Activated effector memory CD4-positive, alpha-beta T cell treated with Interleukin-2 at 50 U/mL for 16 hours (primary cell): ENCODE measurements at regions not wholly inside any gene's neighbourhood (a gene's known extent, or its start where the extent isn't known, plus 50 kb on each side); places are given as distances from the start of the nearest gene placed in this dataset.
"Not testable (repeated sequence)": the region's sequence is repeated elsewhere in the genome, so short reads cannot be mapped to it uniquely, and the experiment has no call there.

Experiments used
- DNase-seq: peaks from one replicate; pipeline ENCODE4 v3.0.0-alpha.2; 2020

DNA sequence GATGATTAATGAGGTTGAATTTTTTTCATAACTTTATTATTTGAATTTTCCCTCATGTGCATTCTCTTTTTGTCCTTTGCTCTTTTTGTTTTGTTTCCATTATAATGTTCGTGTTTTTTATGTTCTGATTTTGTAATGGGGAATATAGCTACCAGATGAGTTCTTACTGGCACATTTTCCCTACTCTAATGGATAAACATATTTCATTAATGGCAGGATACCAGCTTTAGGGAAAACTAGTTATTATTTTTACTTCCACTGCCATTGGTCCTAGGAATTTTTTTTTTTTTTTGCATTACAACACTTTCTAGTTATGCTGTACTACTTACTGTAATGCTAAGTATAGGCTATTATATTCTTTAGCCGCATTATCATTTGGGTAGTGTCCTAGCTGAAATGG lies 286.3 kb downstream of the SPRY1 start:
- DNase-seq: no peak

DNA sequence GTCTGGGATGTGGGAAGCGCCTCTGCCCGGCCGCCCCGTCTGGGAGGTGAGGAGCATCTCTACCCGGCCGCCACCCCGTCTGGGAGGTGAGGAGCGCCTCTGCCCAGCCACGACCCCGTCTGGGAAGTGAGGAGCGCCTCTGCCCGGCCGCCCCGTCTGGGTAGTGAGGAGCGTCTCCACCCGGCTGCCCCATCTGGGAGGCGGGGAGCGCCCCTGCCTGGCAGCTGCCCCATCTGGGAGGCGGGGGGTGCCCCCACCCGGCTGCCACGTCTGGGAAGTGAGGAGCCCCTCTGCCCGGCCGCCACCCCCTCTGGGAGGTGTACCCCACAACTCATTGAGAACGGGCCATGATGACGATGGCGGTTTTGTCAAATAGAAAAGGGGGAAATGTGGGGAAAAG lies 288.3 kb downstream of the SPRY1 start:
- not testable (repeated sequence) for DNase-seq

DNA sequence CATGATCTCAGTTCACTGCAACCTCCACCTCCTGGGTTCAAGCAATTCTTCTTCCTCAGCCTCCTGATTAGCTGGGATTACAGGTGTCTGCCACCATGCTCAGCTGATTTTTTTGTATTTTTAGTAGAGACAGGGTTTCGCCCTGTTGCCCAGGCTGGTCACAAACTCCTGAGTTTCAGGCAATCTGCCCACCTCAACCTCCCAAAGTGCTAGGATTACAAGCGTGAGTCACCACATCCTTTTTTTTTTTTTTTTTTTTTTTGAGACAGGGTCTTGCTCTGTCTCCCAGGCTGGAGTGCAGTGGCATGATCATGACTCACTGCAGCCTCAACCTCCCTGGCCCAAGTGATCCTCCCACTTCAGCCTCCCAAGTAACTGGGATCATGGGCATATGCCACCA lies 298.9 kb downstream of the SPRY1 start:
- not testable (repeated sequence) for DNase-seq

DNA sequence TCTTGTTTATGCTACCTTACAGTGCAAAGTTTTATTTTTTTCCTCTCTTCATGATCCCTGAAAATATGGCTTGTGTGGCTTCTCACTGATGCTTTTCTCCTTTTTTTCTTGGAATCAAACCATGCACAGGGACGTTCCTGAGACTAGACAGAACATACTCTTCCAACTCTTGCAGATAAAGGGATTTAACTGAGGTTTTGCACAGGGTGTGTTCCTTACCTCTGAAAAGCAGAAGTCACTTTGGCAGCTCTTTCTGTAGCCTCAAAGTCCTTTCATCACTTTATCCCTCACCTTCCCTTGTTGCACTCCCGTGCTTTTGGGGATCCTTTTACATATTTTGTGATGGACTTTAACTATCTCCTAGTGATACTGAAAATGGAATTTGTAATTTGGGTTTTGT lies 300.1 kb downstream of the SPRY1 start:
- no peak for DNase-seq

DNA sequence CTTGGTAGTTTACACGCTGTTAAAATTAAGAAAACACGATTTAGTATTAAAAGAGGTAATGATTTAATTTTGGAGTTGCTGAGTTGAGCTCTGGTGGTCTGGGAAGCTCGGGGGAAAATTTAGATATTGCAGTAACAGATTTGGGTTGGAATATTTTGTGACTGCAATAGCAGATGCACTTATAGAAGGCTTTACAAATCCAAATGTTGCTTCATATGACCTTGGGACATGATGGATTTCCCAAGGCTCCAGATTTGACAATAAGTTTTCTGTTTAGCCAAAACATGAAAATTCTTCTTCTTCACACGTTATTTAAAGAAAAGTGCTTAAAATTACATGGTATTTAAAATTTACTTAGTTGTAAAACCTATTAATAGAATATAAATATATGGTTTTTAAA lies 302.0 kb downstream of the SPRY1 start:
- no peak for DNase-seq

DNA sequence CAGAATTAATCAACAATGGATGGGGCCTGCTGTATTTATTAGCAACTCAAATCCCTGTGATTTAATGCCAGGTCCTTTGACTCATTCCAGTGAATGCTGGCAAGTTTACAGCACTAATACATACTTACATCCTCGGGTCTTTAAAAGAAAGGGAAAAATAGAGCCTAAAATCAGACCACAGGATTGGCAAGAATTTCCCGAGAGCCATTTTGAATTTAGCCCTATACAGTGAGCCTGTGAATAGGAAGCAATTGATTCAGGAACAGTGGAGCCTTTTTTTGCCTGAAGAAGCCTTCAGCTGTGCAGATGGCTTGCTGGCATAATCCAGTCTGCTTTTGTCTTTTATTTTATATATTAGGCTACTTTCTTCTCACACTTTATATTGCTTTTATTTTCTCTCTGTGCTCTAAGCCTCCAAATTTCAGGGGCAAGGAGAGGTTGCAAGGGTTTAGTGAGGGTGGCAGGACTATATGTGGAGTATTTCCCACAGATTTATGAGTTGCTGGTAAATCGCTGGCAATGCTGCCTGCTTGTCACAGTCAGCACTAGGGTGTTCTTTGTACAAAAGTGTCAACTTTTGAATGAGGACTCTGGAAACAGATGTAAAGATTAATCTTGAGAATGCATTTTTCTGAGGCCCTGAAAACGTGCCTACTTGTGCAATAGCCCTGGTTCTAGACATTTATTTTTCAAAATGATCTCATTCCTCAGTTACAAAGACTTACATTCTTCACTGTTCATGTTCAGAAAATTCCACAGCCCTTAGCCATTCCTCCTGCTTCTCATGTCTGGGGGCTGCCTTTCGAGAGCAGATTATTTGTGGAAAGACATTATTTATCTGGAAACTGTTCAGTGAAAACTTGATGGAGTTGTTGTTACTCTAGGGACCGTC lies 303.5 kb downstream of the SPRY1 start:
- no peak for DNase-seq

DNA sequence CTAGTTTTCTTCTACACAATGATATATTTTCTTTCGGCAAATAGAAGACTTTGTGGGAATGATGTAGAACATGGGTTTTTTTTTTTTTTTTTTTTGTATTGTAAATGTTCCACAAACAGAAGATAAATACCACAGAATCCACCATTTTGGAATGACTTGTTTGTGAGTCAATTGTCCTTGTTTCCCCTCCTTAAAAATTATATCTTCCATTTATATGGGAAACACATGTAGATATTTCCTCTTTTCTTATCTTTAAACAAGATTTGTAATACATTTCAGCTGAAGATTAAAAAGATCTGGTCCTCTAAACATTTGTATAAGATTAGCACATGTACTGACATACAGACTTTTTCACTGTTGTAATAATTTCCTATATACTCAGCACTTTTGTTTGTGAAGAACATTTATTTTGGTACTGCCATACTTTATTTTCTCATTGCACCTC lies 304.6 kb downstream of the SPRY1 start:
- no peak for DNase-seq

DNA sequence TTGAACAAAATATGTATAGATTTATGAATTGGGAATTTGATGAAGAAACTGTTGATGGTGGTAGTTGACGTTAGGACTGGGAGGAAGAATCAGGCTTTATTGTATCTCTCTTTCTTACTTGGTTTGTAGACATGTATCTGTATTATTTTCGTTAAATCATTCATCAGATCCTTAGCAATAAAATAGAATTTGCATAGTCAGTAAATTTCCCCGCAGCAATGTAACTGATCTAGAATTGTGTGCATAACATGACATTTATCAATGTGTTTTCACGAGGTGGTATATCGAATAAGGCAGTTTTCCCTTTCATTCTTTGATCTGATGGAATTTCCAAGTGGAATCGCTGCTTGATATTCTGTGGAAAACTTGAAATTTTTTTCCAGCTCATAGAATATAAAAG lies 308.8 kb downstream of the SPRY1 start:
- DNase-seq: no peak

DNA sequence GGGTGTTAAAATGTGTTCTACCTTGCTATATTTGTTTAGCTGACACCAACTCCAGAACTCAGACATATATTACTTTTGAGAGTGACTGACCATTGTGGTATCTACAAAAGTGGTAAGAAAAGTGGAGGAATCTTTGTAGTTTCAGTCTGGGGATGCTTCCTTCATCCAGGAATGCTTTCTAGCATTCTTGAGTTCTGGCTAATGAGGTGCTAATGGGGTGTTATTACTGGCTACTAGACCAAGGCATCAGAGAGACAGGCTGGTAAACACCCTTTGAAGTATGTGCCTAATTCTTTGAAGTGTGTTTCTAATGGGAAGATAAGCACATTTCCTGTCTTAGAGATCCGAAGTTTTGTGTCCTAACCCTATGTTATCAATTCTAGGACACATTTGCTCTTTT lies 310.4 kb downstream of the SPRY1 start:
- DNase-seq: no peak

DNA sequence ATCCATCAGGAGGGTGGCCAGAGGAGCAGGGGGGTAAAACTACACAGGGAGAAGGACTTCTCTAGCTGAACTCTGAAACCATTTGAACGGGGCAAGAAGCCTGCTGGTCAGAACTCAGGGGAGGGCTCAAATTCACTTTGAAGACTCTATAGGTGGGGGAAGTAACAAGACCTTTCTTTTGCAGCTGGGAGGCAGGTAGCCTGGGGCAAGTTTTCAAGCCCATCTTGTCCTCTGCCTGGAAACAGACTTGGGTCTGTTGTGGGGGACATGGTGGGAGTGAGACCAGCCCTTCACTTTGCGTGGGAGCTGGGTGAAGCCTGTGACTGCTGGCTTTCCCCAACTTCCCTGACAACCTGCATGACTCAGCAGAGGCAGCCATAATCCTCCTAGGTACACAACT lies 312.3 kb downstream of the SPRY1 start:
- no peak for DNase-seq

DNA sequence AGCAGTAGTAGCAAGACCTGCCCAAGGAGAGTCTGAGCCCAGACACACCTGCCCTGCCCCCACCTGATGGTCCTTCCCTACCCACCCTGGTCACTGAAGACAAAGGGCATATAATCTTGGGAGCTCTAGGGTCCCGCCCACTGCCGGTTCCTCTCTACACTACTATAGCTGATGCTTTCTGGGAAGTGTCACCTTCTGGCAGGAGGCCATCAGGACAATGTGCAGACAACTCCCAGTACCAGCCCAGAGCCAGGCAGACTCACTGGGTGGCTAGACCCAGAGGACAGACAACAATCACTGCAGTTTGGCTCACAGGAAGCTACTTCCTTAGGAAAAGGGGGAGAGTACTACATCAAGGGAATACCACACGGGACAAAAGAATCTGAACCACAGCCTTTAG lies 312.7 kb downstream of the SPRY1 start:
- DNase-seq: no peak

DNA sequence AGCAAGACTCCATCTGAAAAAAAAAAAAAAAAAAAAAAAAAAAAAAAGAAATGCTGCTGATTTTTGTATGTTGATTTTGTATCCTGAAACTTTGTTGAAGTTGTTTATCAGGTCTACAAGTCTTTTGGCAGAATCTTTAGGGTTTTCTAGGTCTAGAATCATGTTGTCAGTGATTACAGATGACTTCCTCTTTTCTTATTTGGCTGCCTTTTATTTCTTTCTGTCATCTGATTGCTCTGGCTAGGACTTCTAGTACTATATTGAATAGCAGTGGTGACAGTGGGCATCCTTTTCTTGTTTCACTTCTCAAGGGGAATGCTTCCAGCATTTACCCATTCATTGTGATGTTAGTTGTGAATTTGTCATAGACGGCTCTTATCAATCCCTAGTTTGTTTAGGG lies 334.4 kb downstream of the SPRY1 start:
- DNase-seq: no peak

DNA sequence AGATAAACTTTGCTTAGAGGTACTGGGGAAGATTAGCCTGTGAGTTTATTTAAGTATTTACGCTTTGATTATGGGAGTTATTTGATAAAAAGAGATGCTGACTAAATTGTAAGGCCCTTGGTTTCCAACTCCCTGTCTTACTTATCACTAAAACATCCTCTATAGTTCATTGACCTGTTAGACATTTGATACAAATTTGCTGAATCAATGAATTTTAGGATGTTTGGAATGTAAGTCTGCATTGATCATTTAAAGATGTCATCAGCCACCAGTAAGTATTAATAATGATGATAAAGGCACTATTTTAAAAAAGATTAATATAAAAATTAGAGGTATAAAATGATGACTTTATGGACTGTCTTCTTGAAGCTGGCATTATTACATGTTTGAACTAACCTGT lies 340.6 kb downstream of the SPRY1 start:
- no peak for DNase-seq

DNA sequence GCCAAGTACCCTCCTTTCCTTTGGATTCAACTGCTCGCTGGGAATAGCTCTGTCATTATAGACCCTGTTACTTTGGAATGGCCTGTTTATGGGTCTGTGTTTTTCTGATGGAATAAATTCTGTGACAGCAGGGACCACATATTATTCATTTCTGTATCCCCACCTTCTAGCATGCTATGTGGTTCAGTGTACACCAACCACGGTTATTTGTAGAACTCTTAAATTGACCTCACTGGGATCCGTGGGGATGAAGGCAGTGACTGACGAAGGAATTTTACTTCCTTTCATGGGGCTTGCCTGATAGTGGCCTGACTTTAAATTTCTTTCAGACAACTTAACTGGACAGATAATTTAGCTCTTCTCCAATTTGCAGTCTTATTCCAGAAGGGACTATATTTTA lies 343.2 kb downstream of the SPRY1 start:
- no peak for DNase-seq

DNA sequence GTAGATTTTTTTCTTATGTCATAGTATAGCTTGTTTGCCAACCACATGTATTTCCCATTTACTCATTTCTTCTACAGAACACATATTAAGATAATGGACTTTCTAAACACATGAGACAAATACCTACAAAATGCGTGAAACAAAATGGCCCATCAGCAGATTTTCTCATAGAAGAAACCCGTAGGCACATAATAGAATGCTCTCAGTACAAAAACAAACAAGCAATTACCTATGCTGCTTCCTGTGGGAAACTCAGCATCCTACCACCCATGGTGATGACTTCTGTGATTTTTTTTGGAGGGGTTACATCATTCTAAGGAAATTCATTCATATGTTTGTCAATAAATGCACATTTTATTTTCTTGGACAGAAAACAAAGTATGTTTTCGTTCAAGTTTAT lies 343.6 kb downstream of the SPRY1 start:
- DNase-seq: no peak

DNA sequence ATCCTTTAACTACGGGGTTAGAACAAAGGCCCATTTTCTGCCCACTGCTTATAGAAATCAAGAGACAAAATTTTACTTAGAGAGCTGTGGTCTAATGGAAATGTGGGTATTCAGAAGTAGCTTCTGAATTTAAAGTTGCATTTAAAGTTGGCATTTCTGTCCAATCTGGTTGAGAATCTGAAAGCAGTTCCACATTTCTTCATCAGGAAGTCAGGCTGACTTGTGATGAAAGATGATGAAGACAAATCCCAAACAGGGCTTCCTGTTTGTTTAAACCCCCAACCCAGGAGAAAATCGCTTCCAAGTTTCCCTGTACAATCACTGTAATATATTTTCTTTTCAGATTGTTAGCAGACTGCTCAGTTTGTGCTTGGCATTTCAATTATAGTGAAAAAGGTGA lies 345.3 kb downstream of the SPRY1 start:
- DNase-seq: no peak

DNA sequence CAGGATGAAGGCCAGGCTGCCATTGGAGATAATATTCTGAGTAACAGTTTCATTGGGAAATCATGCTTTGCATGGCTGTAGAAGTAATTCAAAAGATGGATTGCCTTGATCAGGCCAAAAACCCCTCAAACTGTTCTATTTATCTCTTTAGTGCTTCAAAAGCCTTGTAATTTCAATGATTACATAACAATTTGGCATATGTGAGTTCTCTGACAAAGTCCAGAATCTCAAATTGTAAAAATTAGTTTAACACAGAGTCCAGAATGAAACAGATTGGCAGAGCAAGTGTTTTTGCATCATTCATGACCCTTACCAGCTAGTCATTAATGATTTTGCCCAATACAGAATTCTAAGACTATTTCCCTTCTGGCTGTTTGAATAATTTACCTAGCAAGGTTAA lies 347.3 kb downstream of the SPRY1 start:
- DNase-seq: no peak

DNA sequence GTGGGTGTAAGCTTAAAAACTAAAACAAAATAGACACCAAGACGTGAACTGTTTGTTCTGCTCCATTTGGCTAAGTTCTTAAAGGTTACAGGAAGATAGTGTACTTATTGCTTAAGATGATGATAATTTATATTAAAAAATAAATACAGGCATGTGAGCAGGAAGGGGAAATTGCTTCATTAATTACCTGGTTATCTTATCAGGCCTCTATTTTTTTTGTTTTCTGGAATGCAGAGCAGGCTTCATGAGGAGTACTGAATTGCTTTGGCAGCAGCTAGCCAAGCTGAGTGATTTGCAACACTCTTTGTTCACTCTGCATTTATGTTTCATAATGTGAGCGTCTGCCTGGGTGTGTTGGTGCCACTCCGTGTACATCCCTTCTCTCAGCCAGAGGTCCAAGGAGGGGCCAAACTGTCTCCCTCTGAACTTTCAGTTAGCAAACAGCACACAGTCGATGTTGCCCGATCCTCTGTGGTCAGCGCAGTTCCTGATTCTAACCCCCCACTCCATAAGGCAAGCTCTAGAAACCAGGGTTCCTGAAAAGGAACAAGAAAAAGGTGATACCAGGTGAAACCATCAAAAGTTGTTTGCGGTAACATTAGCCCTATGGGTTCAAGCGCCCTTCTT lies 348.2 kb downstream of the SPRY1 start:
- DNase-seq: no peak

DNA sequence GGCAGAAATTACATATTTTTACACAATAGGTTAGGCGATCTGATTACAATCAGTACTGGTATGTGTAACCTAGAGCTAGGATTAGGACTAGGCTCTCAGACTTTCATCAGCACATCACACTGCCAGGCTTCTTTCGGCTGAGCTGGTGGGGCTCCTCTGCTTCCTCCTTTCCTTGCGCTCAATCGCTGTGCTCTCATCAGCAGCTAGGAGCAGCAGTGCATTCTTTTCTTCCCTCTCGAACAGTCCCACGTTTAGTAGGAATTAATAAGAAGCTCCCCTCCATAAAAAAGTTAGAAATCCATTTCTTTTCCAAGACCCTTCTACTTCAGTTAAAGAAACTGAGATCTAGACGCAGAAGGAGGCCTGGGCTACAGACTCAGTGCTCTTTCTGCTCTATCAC lies 350.4 kb downstream of the SPRY1 start:
- no peak for DNase-seq

DNA sequence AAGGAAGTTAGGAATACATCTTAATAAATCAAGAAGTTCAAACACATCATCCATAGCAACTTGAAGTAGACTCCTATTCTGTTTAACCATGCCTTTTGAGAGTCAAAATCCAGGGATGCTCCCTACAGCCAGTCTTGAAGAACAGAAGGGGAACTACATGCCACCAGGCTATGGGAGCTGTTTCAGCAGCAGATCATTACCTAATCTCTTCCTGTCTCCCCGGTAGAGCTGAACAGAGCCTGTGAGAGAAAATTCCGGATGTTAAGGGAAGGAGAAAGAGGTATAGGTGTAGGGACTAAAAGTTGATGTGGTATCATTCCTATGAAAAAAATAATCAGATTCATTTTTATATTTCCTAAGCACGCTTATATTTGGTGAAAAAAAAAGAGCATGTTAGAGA lies 352.2 kb downstream of the SPRY1 start:
- DNase-seq: no peak

DNA sequence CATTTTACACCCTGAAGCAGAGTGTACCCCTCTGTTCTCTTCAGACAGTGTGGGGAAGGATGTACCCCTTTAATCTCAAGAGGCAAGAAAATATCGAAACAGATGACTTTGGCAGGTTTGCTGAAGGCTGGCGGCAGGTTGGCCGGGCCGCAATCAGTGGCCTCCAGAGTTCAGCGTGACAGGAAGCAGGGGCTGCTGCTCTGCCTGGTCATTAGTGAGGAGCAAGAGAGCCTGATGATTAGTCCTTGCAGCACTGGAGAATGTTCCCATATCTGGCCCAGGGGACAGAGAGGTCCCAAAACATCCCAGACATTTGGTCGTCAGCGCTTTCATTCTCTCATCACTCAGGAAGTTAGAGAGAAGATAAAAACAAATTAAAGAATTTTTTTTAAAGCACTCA lies 352.8 kb downstream of the SPRY1 start:
- no peak for DNase-seq

DNA sequence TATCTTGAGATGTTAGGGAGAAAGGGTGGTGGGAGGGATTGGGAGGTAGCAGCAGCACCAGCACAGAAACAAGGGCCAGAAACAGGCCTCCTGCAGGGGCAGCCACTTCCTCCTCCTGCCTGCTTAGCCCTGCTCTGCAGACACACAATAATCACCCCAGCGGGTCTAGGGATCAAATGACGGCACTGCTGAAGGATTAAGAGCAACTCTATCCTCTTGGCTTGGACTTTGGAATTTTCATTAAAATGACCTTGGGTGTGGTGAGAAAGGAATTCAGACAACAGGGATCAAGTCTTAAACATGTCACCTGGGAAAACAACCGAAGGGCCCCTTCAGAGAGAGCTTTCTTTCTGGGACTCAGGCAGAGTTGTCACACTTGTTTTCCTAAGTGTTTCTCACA lies 353.4 kb downstream of the SPRY1 start:
- DNase-seq: no peak

DNA sequence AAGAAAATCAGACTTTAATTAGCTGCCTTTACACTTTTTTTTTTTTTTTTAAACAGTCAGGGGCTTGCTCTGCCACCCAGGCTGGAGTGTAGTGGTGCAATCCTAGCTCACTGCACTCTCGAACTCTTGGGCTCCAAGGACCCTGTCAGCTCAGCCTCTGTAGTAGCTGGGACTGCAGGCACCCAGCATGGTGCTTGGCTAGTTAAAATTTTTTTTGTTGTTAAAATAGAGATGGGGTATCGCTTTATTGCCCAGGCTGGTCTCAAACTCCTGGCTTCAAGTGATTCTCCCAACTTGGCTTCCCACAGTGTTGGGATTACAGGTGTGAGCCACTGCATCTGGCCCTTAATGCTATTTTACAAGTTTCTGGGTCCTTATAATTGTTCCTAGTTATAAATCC lies 359.1 kb downstream of the SPRY1 start:
- no peak for DNase-seq

DNA sequence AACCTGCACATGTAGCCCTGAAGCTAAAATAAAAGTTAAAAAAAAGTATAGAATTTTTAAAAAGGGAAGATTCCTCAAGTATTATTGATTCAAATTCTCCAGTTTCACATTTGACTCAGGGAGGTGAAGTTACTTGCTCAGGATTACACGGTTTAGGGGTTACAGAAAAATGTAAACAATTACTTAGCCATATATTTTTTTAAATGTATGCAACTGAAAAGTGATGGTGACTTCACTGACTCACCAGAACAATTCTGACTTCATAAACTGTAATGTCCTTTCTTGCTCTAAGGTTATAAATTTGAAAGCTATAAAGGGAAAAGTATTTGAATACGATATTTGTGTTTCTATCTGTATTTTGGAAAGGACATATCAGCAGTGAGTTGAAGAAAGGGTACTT lies 371.2 kb downstream of the SPRY1 start:
- DNase-seq: no peak

DNA sequence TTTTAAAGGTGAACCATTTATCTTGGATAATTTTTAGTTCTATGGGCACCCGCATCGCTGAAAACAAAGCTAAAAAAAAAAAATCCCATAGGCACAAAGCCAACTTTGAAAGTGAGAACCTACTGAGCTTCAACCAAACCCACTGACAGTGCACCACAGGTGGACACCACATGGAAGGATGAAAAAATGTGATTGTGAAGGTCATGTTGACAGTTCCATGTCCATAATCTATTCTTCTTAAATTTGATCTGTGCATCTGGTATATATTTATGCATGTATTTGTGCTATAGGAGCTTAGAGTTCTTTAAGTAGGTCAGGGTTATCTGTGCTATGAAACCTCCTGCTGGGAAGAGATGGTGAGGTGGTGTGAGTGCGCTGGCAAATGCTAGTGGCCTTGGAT lies 374.3 kb downstream of the SPRY1 start:
- DNase-seq: no peak
